HEK293T (cell line): ENCODE measurements at regions not wholly inside any gene's neighbourhood (a gene's known extent, or its start where the extent isn't known, plus 50 kb on each side); places are given as distances from the start of the nearest gene placed in this dataset.

ENCODE experiments used
- ARNT ChIP-seq: fragments of 450-650 bp; IDR thresholded peaks from 2 replicates; pipeline ENCODE4 v1.6.1; 2017; ENCODE audit warnings: mild to moderate bottlenecking
- BHLHE40 ChIP-seq: fragments of 450-650 bp; IDR thresholded peaks from 2 replicates; pipeline ENCODE4 v1.6.1; 2016; ENCODE audit warnings: mild to moderate bottlenecking, moderate library complexity, borderline replicate concordance
- FOXA1 ChIP-seq: fragments of 450-650 bp; IDR thresholded peaks from 2 replicates; pipeline ENCODE4 v1.6.1; 2016; ENCODE audit warnings: mild to moderate bottlenecking
- FOXK2 ChIP-seq: fragments of 450-650 bp; IDR thresholded peaks from 2 replicates; pipeline ENCODE4 v1.6.1; 2016; ENCODE audit warnings: mild to moderate bottlenecking
- FOXM1 ChIP-seq: fragments of 450-650 bp; IDR thresholded peaks from 2 replicates; pipeline ENCODE4 v1.6.1; 2017; ENCODE audit warnings: mild to moderate bottlenecking, borderline replicate concordance
- HDGF ChIP-seq: fragments of 450-650 bp; IDR thresholded peaks from 2 replicates; pipeline ENCODE4 v1.6.1; 2017; ENCODE audit warnings: antibody characterized with exemption, borderline replicate concordance
- L3MBTL2 ChIP-seq: fragments of 450-650 bp; conservative IDR thresholded peaks from 2 replicates; pipeline ENCODE4 v1.6.1; 2016; ENCODE audit warnings: mild to moderate bottlenecking
- NFRKB ChIP-seq: fragments of 450-650 bp; IDR thresholded peaks from 2 replicates; pipeline ENCODE4 v1.6.1; 2016; ENCODE audit warnings: mild to moderate bottlenecking, moderate library complexity
- SP1 ChIP-seq: fragments of 450-650 bp; IDR thresholded peaks from 2 replicates; pipeline ENCODE4 v1.6.1; 2017
- SUZ12 ChIP-seq: fragments of 450-650 bp; IDR thresholded peaks from 2 replicates; pipeline ENCODE4 v1.6.1; 2016; ENCODE audit warnings: mild to moderate bottlenecking
- TARDBP ChIP-seq: fragments of 450-650 bp; IDR thresholded peaks from 2 replicates; pipeline ENCODE4 v1.6.1; 2016
- ZNF384 ChIP-seq: fragments of 450-650 bp; IDR thresholded peaks from 2 replicates; pipeline ENCODE4 v1.6.1; 2016
- TF ChIP-seq, protein P1 (sequence below): fragments of 450-650 bp; IDR thresholded peaks from 2 replicates; pipeline ENCODE4 v1.6.1; 2016

DNA sequence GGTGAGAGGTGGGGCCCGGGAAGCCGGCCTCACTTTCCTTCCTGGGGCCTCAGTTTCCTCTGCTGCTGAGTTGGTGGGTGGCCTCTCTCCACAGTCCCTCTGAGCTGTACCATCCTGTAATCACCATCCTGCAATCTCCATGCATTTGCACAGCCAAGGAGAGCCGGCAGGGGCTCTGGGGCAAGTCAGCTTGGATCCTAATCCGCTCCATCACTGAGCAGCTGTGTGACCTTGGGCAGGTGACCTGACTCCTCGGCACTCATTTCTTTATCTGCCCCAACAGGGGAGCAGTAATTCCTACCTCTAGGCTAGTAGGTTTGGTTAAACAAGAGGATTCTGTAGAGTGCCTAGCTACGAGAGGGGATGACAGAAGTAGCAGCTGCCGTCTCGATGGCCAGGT lies 88.2 kb upstream of the ZNF618 start:
- TF ChIP-seq SP1 = no peak
- TF ChIP-seq FOXM1 = no peak
- no peak for TF ChIP-seq BHLHE40
- TF ChIP-seq HDGF = no peak
- TF ChIP-seq, protein P1, sequence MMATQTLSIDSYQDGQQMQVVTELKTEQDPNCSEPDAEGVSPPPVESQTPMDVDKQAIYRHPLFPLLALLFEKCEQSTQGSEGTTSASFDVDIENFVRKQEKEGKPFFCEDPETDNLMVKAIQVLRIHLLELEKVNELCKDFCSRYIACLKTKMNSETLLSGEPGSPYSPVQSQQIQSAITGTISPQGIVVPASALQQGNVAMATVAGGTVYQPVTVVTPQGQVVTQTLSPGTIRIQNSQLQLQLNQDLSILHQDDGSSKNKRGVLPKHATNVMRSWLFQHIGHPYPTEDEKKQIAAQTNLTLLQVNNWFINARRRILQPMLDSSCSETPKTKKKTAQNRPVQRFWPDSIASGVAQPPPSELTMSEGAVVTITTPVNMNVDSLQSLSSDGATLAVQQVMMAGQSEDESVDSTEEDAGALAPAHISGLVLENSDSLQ = no peak
- TF ChIP-seq TARDBP = no peak
- TF ChIP-seq FOXK2 = no peak
- no peak for TF ChIP-seq NFRKB
- no peak for TF ChIP-seq FOXA1
- no peak for TF ChIP-seq SUZ12
- no peak for TF ChIP-seq L3MBTL2
- TF ChIP-seq ZNF384 = no peak
- TF ChIP-seq ARNT = no peak
